Loucy (cell line): ENCODE measurements at regions not wholly inside any gene's neighbourhood (a gene's known extent, or its start where the extent isn't known, plus 50 kb on each side); places are given as distances from the start of the nearest gene placed in this dataset.

ENCODE experiments used
- H2AFZ ChIP-seq: fragments of 200-600 bp; sonication (generic); 2 replicates; pipeline ENCODE4 v1.6.0; 2016; ENCODE audit warnings: antibody characterized with exemption, mild to moderate bottlenecking, low read length, moderate library complexity
- H3F3A ChIP-seq: fragments of 200-600 bp; 2 replicates; pipeline ENCODE4 v1.6.0; 2016; ENCODE audit warnings: antibody characterized with exemption, low read depth, mild to moderate bottlenecking
- H3K27me3 ChIP-seq: fragments of 200-600 bp; sonication (generic); 2 replicates; pipeline ENCODE4 v1.6.1; 2014; ENCODE audit warnings: low read length, mild to moderate bottlenecking; ENCODE audit not compliant: insufficient read depth, poor library complexity, severe bottlenecking
- H3K36me3 ChIP-seq: fragments of 200-600 bp; sonication (generic); 2 replicates; pipeline ENCODE4 v1.6.1; 2016; ENCODE audit warnings: low read length; ENCODE audit not compliant: insufficient read depth
- H3K4me1 ChIP-seq: fragments of 200-600 bp; sonication (generic); 2 replicates; pipeline ENCODE4 v1.5.1; 2014; ENCODE audit warnings: low read length, mild to moderate bottlenecking; ENCODE audit not compliant: insufficient read depth, poor library complexity, severe bottlenecking
- H3K4me2 ChIP-seq: fragments of 200-600 bp; sonication (generic); 2 replicates; pipeline ENCODE4 v1.6.0; 2014; ENCODE audit warnings: antibody characterized with exemption, low read length, low read depth, mild to moderate bottlenecking; ENCODE audit not compliant: poor library complexity, severe bottlenecking
- H3K4me3 ChIP-seq: fragments of 200-600 bp; sonication (generic); 2 replicates; pipeline ENCODE4 v1.5.1; 2014; ENCODE audit warnings: low read length, mild to moderate bottlenecking, mixed read lengths; ENCODE audit not compliant: poor library complexity, severe bottlenecking
- H3K79me2 ChIP-seq: fragments of 200-600 bp; sonication (generic); 2 replicates; pipeline ENCODE4 v1.6.1; 2014; ENCODE audit warnings: low read length; ENCODE audit not compliant: insufficient read depth
- H3K9ac ChIP-seq: fragments of 200-600 bp; sonication (generic); 2 replicates; pipeline ENCODE4 v1.6.0; 2014; ENCODE audit warnings: mild to moderate bottlenecking, low read depth, low read length, moderate library complexity; ENCODE audit not compliant: poor library complexity, severe bottlenecking
- H3K9me2 ChIP-seq: fragments of 200-600 bp; sonication (generic); replicated peaks from 2 replicates; pipeline ENCODE4 v1.6.1; 2016; ENCODE audit warnings: low read depth, low read length, mixed read lengths
- H3K9me3 ChIP-seq: fragments of 200-600 bp; sonication (generic); 2 replicates; pipeline ENCODE4 v1.6.1; 2014; ENCODE audit warnings: mild to moderate bottlenecking, antibody characterized with exemption, low read length, low read depth; ENCODE audit not compliant: insufficient read depth
- H4K20me1 ChIP-seq: fragments of 200-600 bp; sonication (generic); 2 replicates; pipeline ENCODE4 v1.6.0; 2014; ENCODE audit warnings: antibody characterized with exemption, low read length, mild to moderate bottlenecking; ENCODE audit not compliant: insufficient read depth, poor library complexity, severe bottlenecking
- CTCF ChIP-seq: fragments of 200-600 bp; sonication (generic); conservative IDR thresholded peaks from 2 replicates; pipeline ENCODE4 v1.5.1; 2014; ENCODE audit warnings: mild to moderate bottlenecking, antibody characterized with exemption, low read length
- EZH2phosphoT487 ChIP-seq: fragments of 200-600 bp; IDR thresholded peaks from 2 replicates; pipeline ENCODE4 v1.6.1; 2018; ENCODE audit warnings: antibody characterized with exemption, mild to moderate bottlenecking, moderate library complexity, borderline replicate concordance

- no peaks in the 10 kb centered on the region for H3K36me3 ChIP-seq
- no peak overlapping the region for H2AFZ ChIP-seq
- no peaks in the 10 kb centered on the region for H3K9me2 ChIP-seq
- H3K9ac ChIP-seq = no peak overlapping the region
- H3K4me2 ChIP-seq = no peak overlapping the region
- no peaks in the 10 kb centered on the region for H3K9me3 ChIP-seq
- TF ChIP-seq CTCF (no peak), EZH2phosphoT487 (no peak)
- no peaks in the 10 kb centered on the region for H3K79me2 ChIP-seq
- no peaks in the 10 kb centered on the region for H3F3A ChIP-seq
- no peaks in the 10 kb centered on the region for H3K27me3 ChIP-seq
- H3K4me3 ChIP-seq = no peak overlapping the region
- no peaks in the 10 kb centered on the region for H3K4me1 ChIP-seq
- no peaks in the 10 kb centered on the region for H4K20me1 ChIP-seq
Measured at GRCh38 chr1:57590978-57591377, 167.1 kb upstream of the DAB1 start.

GRCh38 chr1:57586842-57587241 lies 163.0 kb upstream of the DAB1 start:
- H4K20me1 ChIP-seq = no peaks in the 10 kb centered on the region
- no peak overlapping the region for H3K4me3 ChIP-seq
- no peaks in the 10 kb centered on the region for H3F3A ChIP-seq
- no peak overlapping the region for H2AFZ ChIP-seq
- H3K9me3 ChIP-seq = no peaks in the 10 kb centered on the region
- H3K4me1 ChIP-seq = no peaks in the 10 kb centered on the region
- no peaks in the 10 kb centered on the region for H3K79me2 ChIP-seq
- H3K27me3 ChIP-seq = no peaks in the 10 kb centered on the region
- no peaks in the 10 kb centered on the region for H3K36me3 ChIP-seq
- H3K9ac ChIP-seq = no peak overlapping the region
- no peak overlapping the region for H3K4me2 ChIP-seq
- TF ChIP-seq CTCF (no peak), EZH2phosphoT487 (no peak)
- no peaks in the 10 kb centered on the region for H3K9me2 ChIP-seq

GRCh38 chr1:57578680-57579079 lies 154.8 kb upstream of the DAB1 start:
- TF ChIP-seq EZH2phosphoT487 (no peak), CTCF (no peak)
- H3F3A ChIP-seq = no peaks in the 10 kb centered on the region
- H4K20me1 ChIP-seq = no peaks in the 10 kb centered on the region
- no peaks in the 10 kb centered on the region for H3K27me3 ChIP-seq
- no peak overlapping the region for H3K9ac ChIP-seq
- no peak overlapping the region for H3K4me2 ChIP-seq
- no peaks in the 10 kb centered on the region for H3K9me3 ChIP-seq
- H3K79me2 ChIP-seq = no peaks in the 10 kb centered on the region
- no peak overlapping the region for H3K4me3 ChIP-seq
- no peaks in the 10 kb centered on the region for H3K36me3 ChIP-seq
- H3K9me2 ChIP-seq = no peaks in the 10 kb centered on the region
- H3K4me1 ChIP-seq = no peaks in the 10 kb centered on the region
- H2AFZ ChIP-seq = no peak overlapping the region
